ENCODE measurements at regions not wholly inside any gene's neighbourhood (a gene's known extent, or its start where the extent isn't known, plus 50 kb on each side); places are given as distances from the start of the nearest gene placed in this dataset.

- POLR2A ChIA-PET: no interaction called here
- CTCF ChIA-PET: no interaction called here
- Histone ChIP-seq H3K9me3 (no peaks in the 10 kb centered on the region), H3K4me3 (ENCODE audit: low read depth, low read length) (no peak overlapping the region), H3K27me3 (replicated peaks; ENCODE audit: control insufficient read depth, insufficient read depth, low read length) (no peaks in the 10 kb centered on the region), H3K36me3 (ENCODE audit: control insufficient read depth, insufficient read depth, low read length) (no peaks in the 10 kb centered on the region), H3K4me1 (no peaks in the 10 kb centered on the region)
- Mint-ChIP-seq H3K27me3 (ENCODE audit: insufficient read depth, unreplicated experiment) (peaks cover 4% of the 10 kb centered on the region), H3K4me1 (ENCODE audit: low read depth, unreplicated experiment) (no peaks in the 10 kb centered on the region), H3K36me3 (ENCODE audit: insufficient read depth, unreplicated experiment) (no peaks in the 10 kb centered on the region), H3K9me3 (ENCODE audit: unreplicated experiment) (no peaks in the 10 kb centered on the region), H3K4me3 (ENCODE audit: unreplicated experiment) (no peak overlapping the region), H3K27ac (ENCODE audit: unreplicated experiment) (no peak overlapping the region)
- TF ChIP-seq, protein P1, sequence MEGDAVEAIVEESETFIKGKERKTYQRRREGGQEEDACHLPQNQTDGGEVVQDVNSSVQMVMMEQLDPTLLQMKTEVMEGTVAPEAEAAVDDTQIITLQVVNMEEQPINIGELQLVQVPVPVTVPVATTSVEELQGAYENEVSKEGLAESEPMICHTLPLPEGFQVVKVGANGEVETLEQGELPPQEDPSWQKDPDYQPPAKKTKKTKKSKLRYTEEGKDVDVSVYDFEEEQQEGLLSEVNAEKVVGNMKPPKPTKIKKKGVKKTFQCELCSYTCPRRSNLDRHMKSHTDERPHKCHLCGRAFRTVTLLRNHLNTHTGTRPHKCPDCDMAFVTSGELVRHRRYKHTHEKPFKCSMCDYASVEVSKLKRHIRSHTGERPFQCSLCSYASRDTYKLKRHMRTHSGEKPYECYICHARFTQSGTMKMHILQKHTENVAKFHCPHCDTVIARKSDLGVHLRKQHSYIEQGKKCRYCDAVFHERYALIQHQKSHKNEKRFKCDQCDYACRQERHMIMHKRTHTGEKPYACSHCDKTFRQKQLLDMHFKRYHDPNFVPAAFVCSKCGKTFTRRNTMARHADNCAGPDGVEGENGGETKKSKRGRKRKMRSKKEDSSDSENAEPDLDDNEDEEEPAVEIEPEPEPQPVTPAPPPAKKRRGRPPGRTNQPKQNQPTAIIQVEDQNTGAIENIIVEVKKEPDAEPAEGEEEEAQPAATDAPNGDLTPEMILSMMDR (IDR thresholded peaks at IDR 0.05; ENCODE audit: insufficient read depth in 1 of 2, low read depth in 1 of 2, low read length in 1 of 2, severe bottlenecking in 1 of 2, unreplicated experiment in 1 of 2): no peak
- intact Hi-C loops (cut with micrococcal nuclease; ENCODE audit: unreplicated experiment): no loop called here
- no TSS peak for BruUV-seq (replicated peaks)
- no peak for DNase-seq
Measured at GRCh38 chr9:27766073-27766835, 193.0 kb upstream of the C9orf72 start.

DNA sequence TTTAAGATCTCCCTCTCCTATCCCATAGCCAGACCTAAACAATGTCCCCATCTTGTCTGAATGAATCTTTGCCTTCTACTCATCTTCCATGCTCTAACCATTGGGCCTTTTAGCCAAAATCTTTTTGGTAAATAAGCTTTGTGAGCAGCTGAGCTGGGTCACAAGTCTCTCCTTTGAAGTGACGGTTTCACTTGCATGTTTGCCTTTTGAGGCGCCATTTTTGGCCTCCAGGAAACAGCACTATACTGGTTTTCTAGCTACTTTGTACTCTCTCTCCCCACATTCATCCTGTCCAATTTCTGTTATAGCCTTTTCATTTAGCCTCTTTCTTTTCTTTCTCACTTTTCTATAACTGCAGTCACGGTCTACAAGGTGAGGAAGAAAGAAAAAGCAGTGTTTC, 195.5 kb upstream of the C9orf72 start:
- BruUV-seq (replicated peaks): no TSS peak
- Histone ChIP-seq H3K4me1 (no peaks in the 10 kb centered on the region), H3K4me3 (ENCODE audit: low read depth, low read length) (no peak overlapping the region), H3K36me3 (ENCODE audit: control insufficient read depth, insufficient read depth, low read length) (no peaks in the 10 kb centered on the region), H3K9me3 (no peaks in the 10 kb centered on the region), H3K27me3 (replicated peaks; ENCODE audit: control insufficient read depth, insufficient read depth, low read length) (no peaks in the 10 kb centered on the region)
- no peaks in the 10 kb centered on the region for H3K36me3 Mint-ChIP-seq (ENCODE audit: insufficient read depth, unreplicated experiment)
- H3K4me3 Mint-ChIP-seq (ENCODE audit: unreplicated experiment): no peak overlapping the region
- H3K4me1 Mint-ChIP-seq (ENCODE audit: low read depth, unreplicated experiment): no peaks in the 10 kb centered on the region
- intact Hi-C loops (cut with micrococcal nuclease; ENCODE audit: unreplicated experiment): no loop called here
- no peak overlapping the region for H3K27ac Mint-ChIP-seq (ENCODE audit: unreplicated experiment)
- ChIA-PET POLR2A (no interaction called here), CTCF (no interaction called here)
- TF ChIP-seq, protein P1 (IDR thresholded peaks at IDR 0.05; ENCODE audit: insufficient read depth in 1 of 2, low read depth in 1 of 2, low read length in 1 of 2, severe bottlenecking in 1 of 2, unreplicated experiment in 1 of 2): no peak
- peaks cover 4% of the 10 kb centered on the region for H3K27me3 Mint-ChIP-seq (ENCODE audit: insufficient read depth, unreplicated experiment)
- no peaks in the 10 kb centered on the region for H3K9me3 Mint-ChIP-seq (ENCODE audit: unreplicated experiment)
- no peak for DNase-seq

DNA sequence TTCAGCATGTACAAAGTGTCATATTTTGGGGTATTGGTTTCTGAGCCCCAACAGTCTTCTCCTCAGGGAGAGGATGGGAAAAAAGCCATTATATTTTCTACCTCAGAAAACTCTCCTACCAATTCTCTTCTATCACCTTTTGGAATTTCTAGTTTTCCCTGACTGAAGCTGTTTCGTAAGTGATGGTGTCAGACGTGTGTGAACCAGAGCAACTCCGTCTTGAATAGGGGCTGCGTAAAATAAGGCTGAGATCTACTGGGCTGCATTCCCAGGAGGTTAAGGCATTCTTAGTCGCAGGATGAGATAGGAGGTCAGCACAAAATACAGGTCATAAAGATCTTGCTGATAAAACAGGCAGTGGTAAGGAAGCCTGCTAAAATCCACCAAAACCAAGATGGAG, 197.3 kb upstream of the C9orf72 start:
- Histone ChIP-seq H3K36me3 (ENCODE audit: control insufficient read depth, insufficient read depth, low read length) (no peaks in the 10 kb centered on the region), H3K9me3 (no peaks in the 10 kb centered on the region), H3K4me3 (ENCODE audit: low read depth, low read length) (no peak overlapping the region), H3K27me3 (replicated peaks; ENCODE audit: control insufficient read depth, insufficient read depth, low read length) (no peaks in the 10 kb centered on the region), H3K4me1 (no peaks in the 10 kb centered on the region)
- no peaks in the 10 kb centered on the region for H3K9me3 Mint-ChIP-seq (ENCODE audit: unreplicated experiment)
- H3K4me1 Mint-ChIP-seq (ENCODE audit: low read depth, unreplicated experiment): no peaks in the 10 kb centered on the region
- ChIA-PET CTCF (no interaction called here), POLR2A (no interaction called here)
- H3K36me3 Mint-ChIP-seq (ENCODE audit: insufficient read depth, unreplicated experiment): no peaks in the 10 kb centered on the region
- H3K27ac Mint-ChIP-seq (ENCODE audit: unreplicated experiment): no peak overlapping the region
- BruUV-seq (replicated peaks): no TSS peak
- intact Hi-C loops (cut with micrococcal nuclease; ENCODE audit: unreplicated experiment): no loop called here
- H3K27me3 Mint-ChIP-seq (ENCODE audit: insufficient read depth, unreplicated experiment): peaks cover 4% of the 10 kb centered on the region
- DNase-seq: no peak
- TF ChIP-seq, protein P1 (IDR thresholded peaks at IDR 0.05; ENCODE audit: insufficient read depth in 1 of 2, low read depth in 1 of 2, low read length in 1 of 2, severe bottlenecking in 1 of 2, unreplicated experiment in 1 of 2): no peak
- no peak overlapping the region for H3K4me3 Mint-ChIP-seq (ENCODE audit: unreplicated experiment)
